ENCODE measurements at regions not wholly inside any gene's neighbourhood (a gene's known extent, or its start where the extent isn't known, plus 50 kb on each side); places are given as distances from the start of the nearest gene placed in this dataset.
"Not testable (repeated sequence)": the region's sequence is repeated elsewhere in the genome, so short reads cannot be mapped to it uniquely, and the experiment has no call there.

- no peak for DNase-seq (ENCODE audit: low read depth)
Observed at GRCh38 chr3:28150465-28151206, 90.8 kb upstream of the CMC1 start.

GRCh38 chr3:28151207-28151550 lies 90.2 kb upstream of the CMC1 start:
- DNase-seq (ENCODE audit: low read depth) = no peak

- DNase-seq (ENCODE audit: low read depth) = no peak
Observed at GRCh38 chr3:28151608-28152228, 89.7 kb upstream of the CMC1 start.

- DNase-seq (ENCODE audit: low read depth) = no peak
Observed at GRCh38 chr3:28155631-28156030, 85.8 kb upstream of the CMC1 start.

- DNase-seq (ENCODE audit: low read depth) = not testable (repeated sequence)
Observed at GRCh38 chr3:28156599-28156998, 84.8 kb upstream of the CMC1 start.

GRCh38 chr3:28171962-28172361 lies 69.5 kb upstream of the CMC1 start:
- no peak for DNase-seq (ENCODE audit: low read depth)

- DNase-seq (ENCODE audit: low read depth) = no peak
Observed at GRCh38 chr3:28172748-28173147, 68.7 kb upstream of the CMC1 start.

- DNase-seq (ENCODE audit: low read depth) = no peak
Observed at GRCh38 chr3:28173836-28174235, 67.6 kb upstream of the CMC1 start.

- no peak for DNase-seq (ENCODE audit: low read depth)
Observed at GRCh38 chr3:28186748-28187147, 54.7 kb upstream of the CMC1 start.

GRCh38 chr3:28188686-28189085 lies 52.7 kb upstream of the CMC1 start:
- DNase-seq (ENCODE audit: low read depth) = no peak

- no peak for DNase-seq (ENCODE audit: low read depth)
Observed at GRCh38 chr3:28191363-28191762, 50.1 kb upstream of the CMC1 start.
